GM21786 (cell line): ENCODE measurements at regions not wholly inside any gene's neighbourhood (a gene's known extent, or its start where the extent isn't known, plus 50 kb on each side); places are given as distances from the start of the nearest gene placed in this dataset.
A peak's percentile ranks its signal among the peaks of the same experiment; 100 is the strongest.
"Not testable (repeated sequence)": the region's sequence is repeated elsewhere in the genome, so short reads cannot be mapped to it uniquely, and the experiment has no call there.

ENCODE experiments used
- ATAC-seq: cut with Tn5 transposase; IDR thresholded peaks from one replicate; pipeline ENCODE4 v1.9.1; 2021; ENCODE audit not compliant: unreplicated experiment

- ATAC-seq = no peak
Measured at GRCh38 chr3:64438066-64438465, 212.8 kb upstream of the PRICKLE2 start.

- ATAC-seq = no peak
Measured at GRCh38 chr3:64437131-64437530, 211.9 kb upstream of the PRICKLE2 start.

- not testable (repeated sequence) for ATAC-seq
Measured at GRCh38 chr3:64435023-64435422, 209.8 kb upstream of the PRICKLE2 start.

- ATAC-seq = no peak
Measured at GRCh38 chr3:64432870-64433269, 207.6 kb upstream of the PRICKLE2 start.

- ATAC-seq = no peak
Measured at GRCh38 chr3:64431526-64432091, 206.3 kb upstream of the PRICKLE2 start.

- no peak for ATAC-seq
Measured at GRCh38 chr3:64427671-64428070, 202.4 kb upstream of the PRICKLE2 start.

GRCh38 chr3:64426551-64426950 lies 201.3 kb upstream of the PRICKLE2 start:
- no peak for ATAC-seq

GRCh38 chr3:64422932-64423331 lies 197.7 kb upstream of the PRICKLE2 start:
- no peak for ATAC-seq

GRCh38 chr3:64422192-64422591 lies 196.9 kb upstream of the PRICKLE2 start:
- ATAC-seq = no peak

GRCh38 chr3:64417816-64418215 lies 192.6 kb upstream of the PRICKLE2 start:
- ATAC-seq = peak; percentile 72

GRCh38 chr3:64414043-64414442 lies 188.8 kb upstream of the PRICKLE2 start:
- no peak for ATAC-seq

GRCh38 chr3:64411101-64411500 lies 185.8 kb upstream of the PRICKLE2 start:
- ATAC-seq = no peak

GRCh38 chr3:64410226-64410625 lies 185.0 kb upstream of the PRICKLE2 start:
- no peak for ATAC-seq

- ATAC-seq = no peak
Measured at GRCh38 chr3:64408770-64409169, 183.5 kb upstream of the PRICKLE2 start.

GRCh38 chr3:64406271-64406670 lies 181.0 kb upstream of the PRICKLE2 start:
- no peak for ATAC-seq

- no peak for ATAC-seq
Measured at GRCh38 chr3:64405211-64405835, 180.1 kb upstream of the PRICKLE2 start.

- no peak for ATAC-seq
Measured at GRCh38 chr3:64400706-64401105, 175.4 kb upstream of the PRICKLE2 start.

GRCh38 chr3:64399205-64399800 lies 174.0 kb upstream of the PRICKLE2 start:
- ATAC-seq = no peak

GRCh38 chr3:64398476-64398875 lies 173.2 kb upstream of the PRICKLE2 start:
- no peak for ATAC-seq

- no peak for ATAC-seq
Measured at GRCh38 chr3:64398006-64398405, 172.7 kb upstream of the PRICKLE2 start.

- ATAC-seq = no peak
Measured at GRCh38 chr3:64397573-64397972, 172.3 kb upstream of the PRICKLE2 start.

GRCh38 chr3:64395490-64395889 lies 170.2 kb upstream of the PRICKLE2 start:
- no peak for ATAC-seq

- no peak for ATAC-seq
Measured at GRCh38 chr3:64393193-64393592, 167.9 kb upstream of the PRICKLE2 start.
